ENCODE measurements at regions not wholly inside any gene's neighbourhood (a gene's known extent, or its start where the extent isn't known, plus 50 kb on each side); places are given as distances from the start of the nearest gene placed in this dataset.

DNA sequence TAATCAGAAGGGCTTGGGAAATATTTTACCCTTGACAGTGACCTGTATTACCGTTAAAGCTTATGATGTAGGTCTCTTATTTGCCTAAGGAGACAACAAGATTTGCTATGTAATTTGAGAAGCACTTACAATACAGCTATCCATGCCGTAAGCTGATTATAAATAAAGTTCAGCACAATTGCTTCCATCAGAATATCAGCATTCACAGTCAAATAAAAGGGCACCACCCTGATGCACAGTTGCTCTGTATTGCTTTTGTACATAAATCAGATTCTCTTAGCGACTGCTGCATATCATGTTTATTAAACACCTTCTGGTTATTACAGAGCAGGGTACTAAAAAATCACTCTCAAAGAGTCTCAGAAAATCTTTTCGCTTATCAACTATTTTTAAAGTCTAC, 67.3 kb upstream of the VRK1 start:
- no peaks in the 10 kb centered on the region for H3K4me1 ChIP-seq (ENCODE audit: insufficient read depth, low read length)
- no peak overlapping the region for H2AFZ ChIP-seq (ENCODE audit: low read length)
- H3K9me3 ChIP-seq (ENCODE audit: low read depth, low read length), result no peaks in the 10 kb centered on the region
- no peaks in the 10 kb centered on the region for H4K20me1 ChIP-seq (ENCODE audit: insufficient read depth, low read length)
- no peak overlapping the region for H3K27ac ChIP-seq (ENCODE audit: low read depth, low read length)
- H3K4me3 ChIP-seq (ENCODE audit: insufficient read depth, low read length), result no peak overlapping the region
- no peak for TF ChIP-seq CTCF (IDR thresholded peaks at IDR 0.05; ENCODE audit: extremely low read depth, low read depth, low read length)
- no peak overlapping the region for H3K4me2 ChIP-seq (ENCODE audit: insufficient read depth, low read length)
- H3K27me3 ChIP-seq (ENCODE audit: insufficient read depth, low read length), result no peaks in the 10 kb centered on the region
- H3K79me2 ChIP-seq (ENCODE audit: insufficient read depth, low read length), result no peaks in the 10 kb centered on the region
- no peak for DNase-seq (ENCODE audit: insufficient read length, low spot score, missing footprints)
- H3K36me3 ChIP-seq (ENCODE audit: insufficient read depth, low read length), result no peaks in the 10 kb centered on the region

- H3K79me2 ChIP-seq (ENCODE audit: insufficient read depth, low read length), result no peaks in the 10 kb centered on the region
- no peaks in the 10 kb centered on the region for H3K4me1 ChIP-seq (ENCODE audit: insufficient read depth, low read length)
- peaks cover 2% of the 10 kb centered on the region for H3K27me3 ChIP-seq (ENCODE audit: insufficient read depth, low read length)
- H3K9me3 ChIP-seq (ENCODE audit: low read depth, low read length), result no peaks in the 10 kb centered on the region
- H3K36me3 ChIP-seq (ENCODE audit: insufficient read depth, low read length), result no peaks in the 10 kb centered on the region
- no peak overlapping the region for H2AFZ ChIP-seq (ENCODE audit: low read length)
- no peak for DNase-seq (ENCODE audit: insufficient read length, low spot score, missing footprints)
- no peak overlapping the region for H3K27ac ChIP-seq (ENCODE audit: low read depth, low read length)
- H3K4me2 ChIP-seq (ENCODE audit: insufficient read depth, low read length), result no peak overlapping the region
- no peaks in the 10 kb centered on the region for H4K20me1 ChIP-seq (ENCODE audit: insufficient read depth, low read length)
- TF ChIP-seq CTCF (IDR thresholded peaks at IDR 0.05; ENCODE audit: extremely low read depth, low read depth, low read length), result no peak
- H3K4me3 ChIP-seq (ENCODE audit: insufficient read depth, low read length), result no peak overlapping the region
Observed at GRCh38 chr14:96730386-96730785, 66.8 kb upstream of the VRK1 start.

- H3K4me2 ChIP-seq (ENCODE audit: insufficient read depth, low read length), result no peak overlapping the region
- TF ChIP-seq CTCF (IDR thresholded peaks at IDR 0.05; ENCODE audit: extremely low read depth, low read depth, low read length), result no peak
- no peak overlapping the region for H3K4me3 ChIP-seq (ENCODE audit: insufficient read depth, low read length)
- no peak overlapping the region for H3K27ac ChIP-seq (ENCODE audit: low read depth, low read length)
- no peaks in the 10 kb centered on the region for H4K20me1 ChIP-seq (ENCODE audit: insufficient read depth, low read length)
- no peaks in the 10 kb centered on the region for H3K4me1 ChIP-seq (ENCODE audit: insufficient read depth, low read length)
- H3K79me2 ChIP-seq (ENCODE audit: insufficient read depth, low read length), result no peaks in the 10 kb centered on the region
- peak; percentile 77 for DNase-seq (ENCODE audit: insufficient read length, low spot score, missing footprints)
- no peaks in the 10 kb centered on the region for H3K9me3 ChIP-seq (ENCODE audit: low read depth, low read length)
- H3K36me3 ChIP-seq (ENCODE audit: insufficient read depth, low read length), result no peaks in the 10 kb centered on the region
- no peak overlapping the region for H2AFZ ChIP-seq (ENCODE audit: low read length)
- H3K27me3 ChIP-seq (ENCODE audit: insufficient read depth, low read length), result peaks cover 35% of the 10 kb centered on the region
Observed at GRCh38 chr14:96734076-96734622, 63.0 kb upstream of the VRK1 start.

DNA sequence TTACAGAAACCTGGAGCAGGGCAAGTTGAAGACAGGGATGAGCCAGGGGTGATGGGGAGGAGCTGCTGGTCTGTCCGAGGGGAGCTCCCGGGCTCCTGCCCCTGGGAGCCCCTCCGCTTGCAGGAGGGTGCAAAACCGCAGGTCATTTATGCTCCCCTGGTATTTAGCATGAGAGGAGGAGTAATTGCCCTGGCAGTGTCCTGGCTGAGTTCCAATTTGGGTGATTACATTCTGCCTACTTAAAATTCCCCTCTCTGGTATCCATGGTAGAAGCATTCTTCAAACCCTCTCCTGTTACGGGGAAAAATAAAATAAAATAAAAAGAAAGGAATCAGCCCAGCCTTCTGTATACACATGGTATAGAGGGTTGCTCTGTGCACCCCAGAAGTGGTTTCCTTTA, 61.7 kb upstream of the VRK1 start:
- H2AFZ ChIP-seq (ENCODE audit: low read length), result no peak overlapping the region
- H4K20me1 ChIP-seq (ENCODE audit: insufficient read depth, low read length), result no peaks in the 10 kb centered on the region
- TF ChIP-seq CTCF (IDR thresholded peaks at IDR 0.05; ENCODE audit: extremely low read depth, low read depth, low read length), result no peak
- no peak overlapping the region for H3K27ac ChIP-seq (ENCODE audit: low read depth, low read length)
- no peak overlapping the region for H3K4me3 ChIP-seq (ENCODE audit: insufficient read depth, low read length)
- no peaks in the 10 kb centered on the region for H3K9me3 ChIP-seq (ENCODE audit: low read depth, low read length)
- no peaks in the 10 kb centered on the region for H3K36me3 ChIP-seq (ENCODE audit: insufficient read depth, low read length)
- no peaks in the 10 kb centered on the region for H3K4me1 ChIP-seq (ENCODE audit: insufficient read depth, low read length)
- no peaks in the 10 kb centered on the region for H3K79me2 ChIP-seq (ENCODE audit: insufficient read depth, low read length)
- H3K27me3 ChIP-seq (ENCODE audit: insufficient read depth, low read length), result peaks cover 44% of the 10 kb centered on the region
- H3K4me2 ChIP-seq (ENCODE audit: insufficient read depth, low read length), result no peak overlapping the region
- no peak for DNase-seq (ENCODE audit: insufficient read length, low spot score, missing footprints)

Measured in osteoblast (primary cell).